PFSK-1 (cell line): ENCODE measurements at regions not wholly inside any gene's neighbourhood (a gene's known extent, or its start where the extent isn't known, plus 50 kb on each side); places are given as distances from the start of the nearest gene placed in this dataset.

Experiments
- POLR2AphosphoS5 ChIP-seq: IDR thresholded peaks from 2 replicates; pipeline ENCODE4 v1.6.1; 2012; ENCODE audit warnings: low read depth, mild to moderate bottlenecking, control low read depth, low read length, moderate library complexity
- SIN3A ChIP-seq: IDR thresholded peaks from 2 replicates; pipeline ENCODE4 v1.6.1; 2012; ENCODE audit warnings: mild to moderate bottlenecking, low read length, moderate library complexity, borderline replicate concordance; ENCODE audit not compliant: insufficient read depth

DNA sequence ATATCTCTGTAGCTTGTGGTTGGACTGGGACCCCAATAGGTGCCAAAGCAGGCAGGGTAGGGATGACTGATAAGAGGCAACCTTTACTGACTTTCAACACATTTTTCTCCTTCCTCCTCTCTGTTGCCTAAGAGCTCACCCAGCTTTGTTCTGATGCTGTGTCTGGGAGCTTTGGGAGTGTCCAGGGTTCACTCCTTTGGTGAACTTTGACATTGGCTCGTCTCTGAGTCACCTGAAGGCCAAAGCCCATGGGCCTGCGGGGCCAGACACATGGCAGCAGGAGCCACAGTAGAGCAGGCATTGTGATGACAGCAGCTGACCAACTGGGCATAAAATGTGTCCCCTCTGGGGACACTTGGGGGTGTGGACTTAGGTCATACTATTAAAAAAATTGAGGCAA, 99.5 kb upstream of the ZNF644 start:
- TF ChIP-seq POLR2AphosphoS5 = no peak
- TF ChIP-seq SIN3A = no peak
